Caco-2 (cell line): ENCODE measurements at regions not wholly inside any gene's neighbourhood (a gene's known extent, or its start where the extent isn't known, plus 50 kb on each side); places are given as distances from the start of the nearest gene placed in this dataset.

Experiments used
- BruUV-seq: library from RNA; stranded (reverse); fragments of 400-500 nt; replicated peaks from 2 replicates; lab custom pipeline; 2021; lab: Mats Ljungman, UMichigan
- CTCF ChIA-PET: fragments of 300-600 bp; sonication (Branson Sonifier 250); formaldehyde crosslinking; loops from one replicate; lab custom pipeline; 2022; ENCODE audit warnings: antibody characterized with exemption; lab: Charles Lee
- POLR2A ChIA-PET: fragments of 300-600 bp; sonication (Branson Sonifier 250); formaldehyde crosslinking; loops from one replicate; lab custom pipeline; 2022; ENCODE audit warnings: antibody characterized with exemption; lab: Charles Lee
- DNase-seq, 2 experiments: peaks; one replicate each; pipeline versions ENCODE4 v3.0.0 to v3.0.0-alpha.2; 2020 to 2022
- H3K27me3 ChIP-seq: replicated peaks from 2 replicates; pipeline ENCODE4 v1.6.0; 2011; ENCODE audit warnings: low read length; ENCODE audit not compliant: control insufficient read depth, insufficient read depth
- H3K36me3 ChIP-seq: 2 replicates; pipeline ENCODE4 v1.5.1; 2011; ENCODE audit warnings: low read length; ENCODE audit not compliant: control insufficient read depth, insufficient read depth
- H3K4me1 ChIP-seq: fragments of 250-450 bp; sonication (Bioruptor Pico); 2 replicates; pipeline ENCODE4 v1.5.1; 2020; ENCODE audit warnings: mild to moderate bottlenecking
- H3K4me3 ChIP-seq: 2 replicates; pipeline ENCODE4 v1.5.1; 2011; ENCODE audit warnings: low read depth, mild to moderate bottlenecking, control low read depth, low read length
- H3K9me3 ChIP-seq: fragments of 250-450 bp; sonication (Bioruptor Pico); 2 replicates; pipeline ENCODE4 v1.5.1; 2020; ENCODE audit warnings: mild to moderate bottlenecking, moderate library complexity
- H3K27ac Mint-ChIP-seq: one replicate; pipeline ENCODE4 v1.8.0; 2022; ENCODE audit warnings: mixed read lengths; ENCODE audit not compliant: unreplicated experiment
- H3K27me3 Mint-ChIP-seq: one replicate; pipeline ENCODE4 v1.8.0; 2022; ENCODE audit warnings: mixed read lengths; ENCODE audit not compliant: insufficient read depth, unreplicated experiment
- H3K36me3 Mint-ChIP-seq: one replicate; pipeline ENCODE4 v1.8.0; 2022; ENCODE audit warnings: mild to moderate bottlenecking, mixed read lengths; ENCODE audit not compliant: insufficient read depth, unreplicated experiment
- H3K4me1 Mint-ChIP-seq: one replicate; pipeline ENCODE4 v1.8.0; 2022; ENCODE audit warnings: low read depth, mixed read lengths; ENCODE audit not compliant: unreplicated experiment
- H3K4me3 Mint-ChIP-seq: one replicate; pipeline ENCODE4 v1.8.0; 2022; ENCODE audit warnings: mild to moderate bottlenecking, moderate library complexity, mixed read lengths; ENCODE audit not compliant: unreplicated experiment
- H3K9me3 Mint-ChIP-seq: one replicate; pipeline ENCODE4 v1.8.0; 2022; ENCODE audit warnings: mixed read lengths; ENCODE audit not compliant: unreplicated experiment
- CTCF ChIP-seq, 2 experiments: fragments of 200-600 bp in 1 of 2; IDR thresholded peaks; 1 replicate in 1 of 2; 2 replicates in 1 of 2; pipeline versions ENCODE4 v1.5.1 to v1.8.0; 2011 to 2022; ENCODE audit warnings: antibody characterized with exemption in 1 of 2, control low read depth in 1 of 2, inconsistent platforms in 1 of 2, low read depth in 1 of 2, low read length in 1 of 2, mild to moderate bottlenecking in 1 of 2, moderate library complexity in 1 of 2; ENCODE audit not compliant: insufficient read depth in 1 of 2, severe bottlenecking in 1 of 2, unreplicated experiment in 1 of 2
- intact Hi-C: fragments of 100-400 bp; cut with micrococcal nuclease; formaldehyde crosslinking; loops from one replicate; pipeline ENCODE4 v1.10.0; 2022; ENCODE audit not compliant: unreplicated experiment

- POLR2A ChIA-PET, result no interaction called here
- H3K36me3 ChIP-seq, result no peaks in the 10 kb centered on the region
- intact Hi-C loops, result no loop called here
- Mint-ChIP-seq H3K27me3 (peaks cover 8% of the 10 kb centered on the region), H3K36me3 (no peaks in the 10 kb centered on the region), H3K27ac (no peak overlapping the region), H3K9me3 (no peaks in the 10 kb centered on the region), H3K4me1 (no peaks in the 10 kb centered on the region), H3K4me3 (no peak overlapping the region)
- no peak for TF ChIP-seq CTCF (IDR thresholded peaks at IDR 0.05; ENCODE audit: insufficient read depth in 1 of 2, low read depth in 1 of 2, low read length in 1 of 2, severe bottlenecking in 1 of 2, unreplicated experiment in 1 of 2)
- no peak overlapping the region for H3K4me3 ChIP-seq
- DNase-seq, result no peak
- no TSS peak for BruUV-seq
- CTCF ChIA-PET, result no interaction called here
- no peaks in the 10 kb centered on the region for H3K4me1 ChIP-seq
- no peaks in the 10 kb centered on the region for H3K27me3 ChIP-seq
- no peaks in the 10 kb centered on the region for H3K9me3 ChIP-seq
Measured at GRCh38 chr2:237177052-237177451, 91.4 kb downstream of the COPS8 start.

- TF ChIP-seq CTCF (IDR thresholded peaks at IDR 0.05; ENCODE audit: insufficient read depth in 1 of 2, low read depth in 1 of 2, low read length in 1 of 2, severe bottlenecking in 1 of 2, unreplicated experiment in 1 of 2), result no peak
- H3K4me1 ChIP-seq, result no peaks in the 10 kb centered on the region
- H3K4me3 ChIP-seq, result no peak overlapping the region
- DNase-seq, result no peak
- H3K27me3 ChIP-seq, result no peaks in the 10 kb centered on the region
- BruUV-seq, result no TSS peak
- no peak overlapping the region for H3K27ac Mint-ChIP-seq
- no peaks in the 10 kb centered on the region for H3K9me3 ChIP-seq
- no peaks in the 10 kb centered on the region for H3K9me3 Mint-ChIP-seq
- no peaks in the 10 kb centered on the region for H3K36me3 ChIP-seq
- no peaks in the 10 kb centered on the region for H3K4me1 Mint-ChIP-seq
- ChIA-PET POLR2A (no interaction called here), CTCF (no interaction called here)
- intact Hi-C loops, result no loop called here
- no peak overlapping the region for H3K4me3 Mint-ChIP-seq
- peaks cover 8% of the 10 kb centered on the region for H3K27me3 Mint-ChIP-seq
- H3K36me3 Mint-ChIP-seq, result no peaks in the 10 kb centered on the region
Measured at GRCh38 chr2:237177986-237178385, 92.3 kb downstream of the COPS8 start.

GRCh38 chr2:237178396-237178795, 92.7 kb downstream of the COPS8 start:
- Histone ChIP-seq H3K9me3 (no peaks in the 10 kb centered on the region), H3K27me3 (no peaks in the 10 kb centered on the region), H3K36me3 (no peaks in the 10 kb centered on the region), H3K4me3 (no peak overlapping the region), H3K4me1 (no peaks in the 10 kb centered on the region)
- intact Hi-C loops, result no loop called here
- TF ChIP-seq CTCF (IDR thresholded peaks at IDR 0.05; ENCODE audit: insufficient read depth in 1 of 2, low read depth in 1 of 2, low read length in 1 of 2, severe bottlenecking in 1 of 2, unreplicated experiment in 1 of 2), result no peak
- BruUV-seq, result no TSS peak
- H3K9me3 Mint-ChIP-seq, result no peaks in the 10 kb centered on the region
- H3K36me3 Mint-ChIP-seq, result no peaks in the 10 kb centered on the region
- CTCF ChIA-PET, result no interaction called here
- peaks cover 6% of the 10 kb centered on the region for H3K27me3 Mint-ChIP-seq
- H3K4me1 Mint-ChIP-seq, result no peaks in the 10 kb centered on the region
- no peak overlapping the region for H3K27ac Mint-ChIP-seq
- no peak overlapping the region for H3K4me3 Mint-ChIP-seq
- no peak for DNase-seq
- POLR2A ChIA-PET, result no interaction called here
